NB4 (cell line): ENCODE measurements at regions not wholly inside any gene's neighbourhood (a gene's known extent, or its start where the extent isn't known, plus 50 kb on each side); places are given as distances from the start of the nearest gene placed in this dataset.

Experiments
- CTCF ChIP-seq: IDR thresholded peaks from one replicate; pipeline ENCODE4 v1.5.1; 2012; ENCODE audit warnings: low read depth, low read length
- POLR2A ChIP-seq: IDR thresholded peaks from 2 replicates; pipeline ENCODE4 v1.6.1; 2011; ENCODE audit warnings: mild to moderate bottlenecking; ENCODE audit not compliant: insufficient read length; ENCODE audit errors: extremely low read depth
- TF ChIP-seq, protein P1 (sequence below): IDR thresholded peaks from 2 replicates; pipeline ENCODE4 v1.6.1; 2011; ENCODE audit warnings: low read depth, low read length

DNA sequence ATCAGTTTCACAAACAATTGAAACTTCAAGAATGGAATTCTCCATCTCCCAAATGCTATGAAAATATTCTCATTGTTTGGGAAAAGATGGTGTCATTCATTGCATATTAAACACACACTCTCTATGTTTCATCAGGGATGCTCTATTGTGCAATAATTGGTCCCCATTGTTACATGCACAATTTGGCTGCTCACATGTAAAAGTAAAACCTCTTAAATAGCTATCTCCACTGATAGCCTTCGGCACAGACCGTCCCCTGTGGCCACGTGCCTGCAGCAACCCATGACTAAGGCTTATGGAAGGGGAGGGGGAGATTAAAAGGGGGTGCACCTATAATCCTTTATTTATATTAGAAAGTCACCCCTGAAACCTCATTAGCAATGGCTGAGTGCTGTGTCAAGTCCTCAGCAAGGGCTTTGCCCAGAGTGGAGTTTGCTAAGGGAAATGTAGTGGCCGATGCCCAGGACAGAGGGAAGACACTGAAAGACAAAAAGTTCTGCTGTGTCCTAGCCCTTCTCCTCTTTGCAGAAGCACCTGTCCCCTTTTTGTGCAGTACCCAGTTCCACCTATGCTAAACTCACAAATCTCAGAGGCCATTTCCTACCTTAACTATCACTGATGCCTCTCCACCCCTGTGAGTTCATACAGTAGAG, 309.6 kb upstream of the ESRRG start:
- TF ChIP-seq, protein P1, sequence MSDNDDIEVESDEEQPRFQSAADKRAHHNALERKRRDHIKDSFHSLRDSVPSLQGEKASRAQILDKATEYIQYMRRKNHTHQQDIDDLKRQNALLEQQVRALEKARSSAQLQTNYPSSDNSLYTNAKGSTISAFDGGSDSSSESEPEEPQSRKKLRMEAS, result no peak
- TF ChIP-seq CTCF, result no peak
- TF ChIP-seq POLR2A, result no peak
